IPS-NIHi11 (cell line): ENCODE measurements at regions not wholly inside any gene's neighbourhood (a gene's known extent, or its start where the extent isn't known, plus 50 kb on each side); places are given as distances from the start of the nearest gene placed in this dataset.
"Not testable (repeated sequence)": the region's sequence is repeated elsewhere in the genome, so short reads cannot be mapped to it uniquely, and the experiment has no call there.

ENCODE experiments used
- DNase-seq: peaks from one replicate; pipeline ENCODE4 v3.0.0; 2012; ENCODE audit warnings: mixed read lengths, low spot score

- no peak for DNase-seq
Measured at GRCh38 chr4:79547851-79548250, 139.8 kb upstream of the GK2 start.

- not testable (repeated sequence) for DNase-seq
Measured at GRCh38 chr4:79545292-79545691, 137.3 kb upstream of the GK2 start.

- DNase-seq, result no peak
Measured at GRCh38 chr4:79540143-79540542, 132.1 kb upstream of the GK2 start.

GRCh38 chr4:79535516-79535915 is 127.5 kb upstream of the GK2 start:
- no peak for DNase-seq

- DNase-seq, result no peak
Measured at GRCh38 chr4:79528241-79528706, 120.2 kb upstream of the GK2 start.

GRCh38 chr4:79526641-79527565 is 118.9 kb upstream of the GK2 start:
- DNase-seq, result no peak

GRCh38 chr4:79516114-79516513 is 108.1 kb upstream of the GK2 start:
- no peak for DNase-seq

GRCh38 chr4:79514621-79515329 is 106.7 kb upstream of the GK2 start:
- no peak for DNase-seq

- DNase-seq, result no peak
Measured at GRCh38 chr4:79513576-79513975, 105.5 kb upstream of the GK2 start.

- no peak for DNase-seq
Measured at GRCh38 chr4:79512363-79512762, 104.3 kb upstream of the GK2 start.

- no peak for DNase-seq
Measured at GRCh38 chr4:79502081-79502480, 94.1 kb upstream of the GK2 start.

GRCh38 chr4:79498282-79498681 is 90.3 kb upstream of the GK2 start:
- no peak for DNase-seq

GRCh38 chr4:79497001-79497400 is 89.0 kb upstream of the GK2 start:
- DNase-seq, result no peak

GRCh38 chr4:79495447-79495846 is 87.4 kb upstream of the GK2 start:
- DNase-seq, result no peak

GRCh38 chr4:79492148-79492547 is 84.1 kb upstream of the GK2 start:
- no peak for DNase-seq

GRCh38 chr4:79489506-79489905 is 81.5 kb upstream of the GK2 start:
- no peak for DNase-seq

- DNase-seq, result no peak
Measured at GRCh38 chr4:79476196-79476595, 68.2 kb upstream of the GK2 start.

GRCh38 chr4:79473439-79473724 is 65.4 kb upstream of the GK2 start:
- DNase-seq, result no peak

- DNase-seq, result no peak
Measured at GRCh38 chr4:79472693-79473438, 64.8 kb upstream of the GK2 start.

- DNase-seq, result no peak
Measured at GRCh38 chr4:79472036-79472435, 64.0 kb upstream of the GK2 start.

- DNase-seq, result no peak
Measured at GRCh38 chr4:79471309-79471708, 63.3 kb upstream of the GK2 start.

GRCh38 chr4:79467246-79467932 is 59.4 kb upstream of the GK2 start:
- no peak for DNase-seq
